ENCODE measurements at regions not wholly inside any gene's neighbourhood (a gene's known extent, or its start where the extent isn't known, plus 50 kb on each side); places are given as distances from the start of the nearest gene placed in this dataset.
"Not testable (repeated sequence)": the region's sequence is repeated elsewhere in the genome, so short reads cannot be mapped to it uniquely, and the experiment has no call there.

GRCh38 chr3:106093616-106094015 lies 224.8 kb upstream of the CBLB start:
- no peak for DNase-seq (ENCODE audit: low spot score)
- no peaks in the 10 kb centered on the region for H3K27me3 ChIP-seq (ENCODE audit: insufficient read depth, poor library complexity, severe bottlenecking)
- H3K9me3 ChIP-seq (ENCODE audit: severe bottlenecking) = no peaks in the 10 kb centered on the region
- H3K27ac ChIP-seq (ENCODE audit: poor library complexity, severe bottlenecking) = no peak overlapping the region
- no peak for ATAC-seq (ENCODE audit: low read depth)
- H3K4me1 ChIP-seq (ENCODE audit: insufficient read depth, poor library complexity, severe bottlenecking) = peaks cover 3% of the 10 kb centered on the region
- no peaks in the 10 kb centered on the region for H3K36me3 ChIP-seq (ENCODE audit: low read depth)
- TF ChIP-seq, protein P1, sequence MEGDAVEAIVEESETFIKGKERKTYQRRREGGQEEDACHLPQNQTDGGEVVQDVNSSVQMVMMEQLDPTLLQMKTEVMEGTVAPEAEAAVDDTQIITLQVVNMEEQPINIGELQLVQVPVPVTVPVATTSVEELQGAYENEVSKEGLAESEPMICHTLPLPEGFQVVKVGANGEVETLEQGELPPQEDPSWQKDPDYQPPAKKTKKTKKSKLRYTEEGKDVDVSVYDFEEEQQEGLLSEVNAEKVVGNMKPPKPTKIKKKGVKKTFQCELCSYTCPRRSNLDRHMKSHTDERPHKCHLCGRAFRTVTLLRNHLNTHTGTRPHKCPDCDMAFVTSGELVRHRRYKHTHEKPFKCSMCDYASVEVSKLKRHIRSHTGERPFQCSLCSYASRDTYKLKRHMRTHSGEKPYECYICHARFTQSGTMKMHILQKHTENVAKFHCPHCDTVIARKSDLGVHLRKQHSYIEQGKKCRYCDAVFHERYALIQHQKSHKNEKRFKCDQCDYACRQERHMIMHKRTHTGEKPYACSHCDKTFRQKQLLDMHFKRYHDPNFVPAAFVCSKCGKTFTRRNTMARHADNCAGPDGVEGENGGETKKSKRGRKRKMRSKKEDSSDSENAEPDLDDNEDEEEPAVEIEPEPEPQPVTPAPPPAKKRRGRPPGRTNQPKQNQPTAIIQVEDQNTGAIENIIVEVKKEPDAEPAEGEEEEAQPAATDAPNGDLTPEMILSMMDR (IDR thresholded peaks at IDR 0.05; ENCODE audit: poor library complexity, severe bottlenecking) = no peak
- H3K4me3 ChIP-seq (ENCODE audit: severe bottlenecking) = no peak overlapping the region

GRCh38 chr3:106097817-106098435 lies 229.1 kb upstream of the CBLB start:
- no peak overlapping the region for H3K4me3 ChIP-seq (ENCODE audit: severe bottlenecking)
- DNase-seq (ENCODE audit: low spot score) = no peak
- no peak overlapping the region for H3K27ac ChIP-seq (ENCODE audit: poor library complexity, severe bottlenecking)
- no peaks in the 10 kb centered on the region for H3K27me3 ChIP-seq (ENCODE audit: insufficient read depth, poor library complexity, severe bottlenecking)
- no peak for ATAC-seq (ENCODE audit: low read depth)
- TF ChIP-seq, protein P1 (IDR thresholded peaks at IDR 0.05; ENCODE audit: poor library complexity, severe bottlenecking) = no peak
- no peaks in the 10 kb centered on the region for H3K36me3 ChIP-seq (ENCODE audit: low read depth)
- H3K4me1 ChIP-seq (ENCODE audit: insufficient read depth, poor library complexity, severe bottlenecking) = no peaks in the 10 kb centered on the region
- no peaks in the 10 kb centered on the region for H3K9me3 ChIP-seq (ENCODE audit: severe bottlenecking)

DNA sequence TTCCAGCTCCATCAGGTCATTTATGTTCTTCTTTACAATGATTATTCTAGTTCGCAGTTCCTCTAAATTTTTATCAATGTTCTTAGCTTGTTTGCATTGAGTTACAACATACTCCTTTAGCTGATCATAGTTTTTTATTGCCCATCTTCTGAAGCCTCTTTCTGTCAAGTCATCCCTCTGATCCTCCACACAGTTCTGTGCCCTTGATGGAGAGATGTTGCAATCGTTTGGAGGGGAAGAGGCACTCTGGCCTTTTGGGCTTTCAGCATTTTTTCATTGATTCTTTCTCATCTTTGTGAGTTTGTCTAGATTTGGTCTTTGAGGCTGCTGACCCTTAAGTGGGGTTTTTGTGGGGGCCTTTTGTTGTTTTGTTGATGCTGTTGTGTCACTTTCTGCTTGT lies 234.6 kb upstream of the CBLB start:
- Histone ChIP-seq H3K27me3 (ENCODE audit: insufficient read depth, poor library complexity, severe bottlenecking) (no peaks in the 10 kb centered on the region), H3K4me3 (ENCODE audit: severe bottlenecking) (no peak overlapping the region), H3K27ac (ENCODE audit: poor library complexity, severe bottlenecking) (no peak overlapping the region), H3K36me3 (ENCODE audit: low read depth) (no peaks in the 10 kb centered on the region), H3K4me1 (ENCODE audit: insufficient read depth, poor library complexity, severe bottlenecking) (no peaks in the 10 kb centered on the region), H3K9me3 (ENCODE audit: severe bottlenecking) (no peaks in the 10 kb centered on the region)
- no peak for ATAC-seq (ENCODE audit: low read depth)
- TF ChIP-seq, protein P1 (IDR thresholded peaks at IDR 0.05; ENCODE audit: poor library complexity, severe bottlenecking) = no peak
- no peak for DNase-seq (ENCODE audit: low spot score)

DNA sequence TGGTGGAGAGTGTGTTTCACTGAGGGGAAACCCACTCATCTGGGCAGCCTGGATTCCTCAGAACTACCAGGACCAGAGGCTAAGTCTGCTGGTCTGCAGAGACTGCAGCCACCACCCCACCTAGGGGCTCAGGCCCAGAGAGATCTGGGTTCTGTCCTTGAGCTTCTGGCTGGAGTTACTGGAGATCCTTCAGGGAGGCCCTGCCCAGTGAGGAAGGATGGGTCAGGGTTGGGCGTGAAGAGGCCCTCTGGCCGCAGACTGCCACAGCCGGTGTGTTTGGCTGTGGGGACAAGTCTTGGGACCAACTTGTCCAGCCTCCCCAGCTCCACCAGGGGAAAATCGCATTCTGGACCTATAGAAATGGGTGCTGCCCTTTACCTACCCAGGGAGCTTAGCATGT lies 235.3 kb upstream of the CBLB start:
- no peak overlapping the region for H3K4me3 ChIP-seq (ENCODE audit: severe bottlenecking)
- no peak for DNase-seq (ENCODE audit: low spot score)
- no peaks in the 10 kb centered on the region for H3K9me3 ChIP-seq (ENCODE audit: severe bottlenecking)
- H3K27ac ChIP-seq (ENCODE audit: poor library complexity, severe bottlenecking) = no peak overlapping the region
- TF ChIP-seq, protein P1 (IDR thresholded peaks at IDR 0.05; ENCODE audit: poor library complexity, severe bottlenecking) = no peak
- H3K4me1 ChIP-seq (ENCODE audit: insufficient read depth, poor library complexity, severe bottlenecking) = no peaks in the 10 kb centered on the region
- no peaks in the 10 kb centered on the region for H3K36me3 ChIP-seq (ENCODE audit: low read depth)
- H3K27me3 ChIP-seq (ENCODE audit: insufficient read depth, poor library complexity, severe bottlenecking) = no peaks in the 10 kb centered on the region
- ATAC-seq (ENCODE audit: low read depth) = no peak

DNA sequence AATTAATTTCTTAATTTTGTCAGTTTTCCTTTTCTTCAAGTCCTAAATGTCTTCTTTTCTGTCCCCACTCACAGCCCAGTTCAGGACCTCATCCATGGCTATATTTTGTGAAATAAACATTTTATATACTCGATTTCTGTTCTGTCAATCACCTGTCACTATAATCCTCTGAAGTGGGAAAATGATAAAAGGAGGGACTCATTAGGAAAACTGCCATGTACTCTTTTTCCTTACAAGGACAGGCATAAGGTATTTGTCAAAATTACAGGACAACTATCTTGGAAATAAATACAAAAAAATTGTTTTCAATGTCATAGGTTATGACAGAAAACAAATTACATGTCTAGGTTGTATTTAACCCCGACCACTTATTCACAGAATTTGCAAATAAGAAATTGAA lies 240.1 kb upstream of the CBLB start:
- Histone ChIP-seq H3K27ac (ENCODE audit: poor library complexity, severe bottlenecking) (no peak overlapping the region), H3K9me3 (ENCODE audit: severe bottlenecking) (no peaks in the 10 kb centered on the region), H3K4me3 (ENCODE audit: severe bottlenecking) (no peak overlapping the region), H3K4me1 (ENCODE audit: insufficient read depth, poor library complexity, severe bottlenecking) (no peaks in the 10 kb centered on the region), H3K36me3 (ENCODE audit: low read depth) (no peaks in the 10 kb centered on the region), H3K27me3 (ENCODE audit: insufficient read depth, poor library complexity, severe bottlenecking) (no peaks in the 10 kb centered on the region)
- ATAC-seq (ENCODE audit: low read depth) (no peak), DNase-seq (ENCODE audit: low spot score) (no peak)
- TF ChIP-seq, protein P1 (IDR thresholded peaks at IDR 0.05; ENCODE audit: poor library complexity, severe bottlenecking) = no peak

- DNase-seq (ENCODE audit: low spot score); H3K4me3 ChIP-seq (ENCODE audit: severe bottlenecking); H3K27ac ChIP-seq (ENCODE audit: poor library complexity, severe bottlenecking); H3K9me3 ChIP-seq (ENCODE audit: severe bottlenecking); H3K36me3 ChIP-seq (ENCODE audit: low read depth); H3K27me3 ChIP-seq (ENCODE audit: insufficient read depth, poor library complexity, severe bottlenecking); ATAC-seq (ENCODE audit: low read depth): not testable (repeated sequence)
- H3K4me1 ChIP-seq (ENCODE audit: insufficient read depth, poor library complexity, severe bottlenecking) = peaks cover 13% of the 10 kb centered on the region
Measured at GRCh38 chr3:106112561-106112960, 243.7 kb upstream of the CBLB start.
